Breast epithelium (tissue), 3 donors: ENCODE measurements at regions not wholly inside any gene's neighbourhood (a gene's known extent, or its start where the extent isn't known, plus 50 kb on each side); places are given as distances from the start of the nearest gene placed in this dataset.

ENCODE experiments used
- POLR2A ChIP-seq: fragments of 450-650 bp; IDR thresholded peaks from one replicate; pipeline ENCODE4 v1.6.1; 2016; ENCODE audit warnings: antibody characterized with exemption, mild to moderate bottlenecking, moderate library complexity
- POLR2AphosphoS5 ChIP-seq, 3 donors: sonication (generic); formaldehyde crosslinking; IDR thresholded peaks; one replicate each; pipeline ENCODE4 v1.6.1; 2017; ENCODE audit warnings: antibody characterized with exemption in 3 of 3
- TF ChIP-seq, protein P1 (sequence below), 3 donors: fragments of 450-650 bp; IDR thresholded peaks; one replicate each; pipeline ENCODE4 v1.5.1; 2016 to 2017; ENCODE audit warnings: antibody characterized with exemption in 3 of 3, mild to moderate bottlenecking in 3 of 3, moderate library complexity in 3 of 3

DNA sequence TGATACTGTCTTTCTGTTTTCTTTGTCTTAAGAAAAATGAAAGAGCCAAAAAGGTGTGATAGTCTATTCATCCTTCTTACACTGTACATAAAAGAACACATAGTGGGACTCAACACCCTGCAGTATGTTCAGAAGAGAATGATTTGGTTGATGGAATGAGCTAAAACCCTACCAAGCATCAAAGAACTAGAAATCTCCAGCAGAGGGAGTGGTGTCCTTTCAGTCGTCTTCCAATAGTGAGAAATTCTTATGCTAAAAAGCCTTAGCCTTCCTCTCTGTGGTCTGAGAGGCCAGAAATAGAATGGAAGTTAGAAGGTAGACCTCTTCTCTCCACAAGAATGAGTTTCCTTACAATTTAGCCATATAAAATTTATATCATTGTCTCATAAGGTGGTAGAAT, 393.4 kb upstream of the SEL1L start:
- TF ChIP-seq, protein P1, sequence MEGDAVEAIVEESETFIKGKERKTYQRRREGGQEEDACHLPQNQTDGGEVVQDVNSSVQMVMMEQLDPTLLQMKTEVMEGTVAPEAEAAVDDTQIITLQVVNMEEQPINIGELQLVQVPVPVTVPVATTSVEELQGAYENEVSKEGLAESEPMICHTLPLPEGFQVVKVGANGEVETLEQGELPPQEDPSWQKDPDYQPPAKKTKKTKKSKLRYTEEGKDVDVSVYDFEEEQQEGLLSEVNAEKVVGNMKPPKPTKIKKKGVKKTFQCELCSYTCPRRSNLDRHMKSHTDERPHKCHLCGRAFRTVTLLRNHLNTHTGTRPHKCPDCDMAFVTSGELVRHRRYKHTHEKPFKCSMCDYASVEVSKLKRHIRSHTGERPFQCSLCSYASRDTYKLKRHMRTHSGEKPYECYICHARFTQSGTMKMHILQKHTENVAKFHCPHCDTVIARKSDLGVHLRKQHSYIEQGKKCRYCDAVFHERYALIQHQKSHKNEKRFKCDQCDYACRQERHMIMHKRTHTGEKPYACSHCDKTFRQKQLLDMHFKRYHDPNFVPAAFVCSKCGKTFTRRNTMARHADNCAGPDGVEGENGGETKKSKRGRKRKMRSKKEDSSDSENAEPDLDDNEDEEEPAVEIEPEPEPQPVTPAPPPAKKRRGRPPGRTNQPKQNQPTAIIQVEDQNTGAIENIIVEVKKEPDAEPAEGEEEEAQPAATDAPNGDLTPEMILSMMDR (IDR thresholded peaks at IDR 0.05), result no peak
- no peak for TF ChIP-seq POLR2A
- TF ChIP-seq POLR2AphosphoS5 (IDR thresholded peaks at IDR 0.05), result no peak
